PC-3 (cell line): ENCODE measurements at regions not wholly inside any gene's neighbourhood (a gene's known extent, or its start where the extent isn't known, plus 50 kb on each side); places are given as distances from the start of the nearest gene placed in this dataset.

Experiments used
- EZH2 ChIP-seq: fragments of 300-600 bp; sonication (generic); IDR thresholded peaks from one replicate; pipeline ENCODE4 v1.6.1; 2017; ENCODE audit warnings: antibody characterized with exemption, mild to moderate bottlenecking, low read length; ENCODE audit not compliant: unreplicated experiment
- EZH2phosphoT487 ChIP-seq: fragments of 300-600 bp; sonication (generic); IDR thresholded peaks from 2 replicates; pipeline ENCODE4 v1.6.1; 2018; ENCODE audit warnings: mild to moderate bottlenecking, antibody characterized with exemption, low read length, borderline replicate concordance
- TF ChIP-seq, protein P1 (sequence below): fragments of 300-600 bp; sonication (generic); conservative IDR thresholded peaks from 2 replicates; pipeline ENCODE4 v1.5.1; 2017; ENCODE audit warnings: antibody characterized with exemption, low read depth, mild to moderate bottlenecking, low read length

DNA sequence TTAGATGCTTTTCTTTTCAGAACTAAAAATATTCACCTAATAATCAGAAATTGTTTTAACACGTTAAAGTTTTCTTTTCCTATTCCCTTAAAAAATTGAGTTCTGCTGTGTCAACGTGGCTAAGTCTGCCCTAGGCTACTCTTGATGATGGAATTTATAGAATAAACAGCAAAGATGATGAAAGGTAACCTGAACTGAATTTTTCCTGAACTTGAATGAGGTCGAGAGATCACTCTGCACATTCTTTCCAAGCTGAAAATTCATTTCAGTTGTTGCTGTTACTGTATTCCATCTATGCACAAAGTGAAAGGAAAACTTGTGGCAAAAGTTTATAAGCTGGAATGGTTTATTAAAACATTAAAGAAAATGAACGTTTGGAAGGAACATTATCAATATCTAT is 245.9 kb upstream of the GIMD1 start:
- TF ChIP-seq, protein P1, sequence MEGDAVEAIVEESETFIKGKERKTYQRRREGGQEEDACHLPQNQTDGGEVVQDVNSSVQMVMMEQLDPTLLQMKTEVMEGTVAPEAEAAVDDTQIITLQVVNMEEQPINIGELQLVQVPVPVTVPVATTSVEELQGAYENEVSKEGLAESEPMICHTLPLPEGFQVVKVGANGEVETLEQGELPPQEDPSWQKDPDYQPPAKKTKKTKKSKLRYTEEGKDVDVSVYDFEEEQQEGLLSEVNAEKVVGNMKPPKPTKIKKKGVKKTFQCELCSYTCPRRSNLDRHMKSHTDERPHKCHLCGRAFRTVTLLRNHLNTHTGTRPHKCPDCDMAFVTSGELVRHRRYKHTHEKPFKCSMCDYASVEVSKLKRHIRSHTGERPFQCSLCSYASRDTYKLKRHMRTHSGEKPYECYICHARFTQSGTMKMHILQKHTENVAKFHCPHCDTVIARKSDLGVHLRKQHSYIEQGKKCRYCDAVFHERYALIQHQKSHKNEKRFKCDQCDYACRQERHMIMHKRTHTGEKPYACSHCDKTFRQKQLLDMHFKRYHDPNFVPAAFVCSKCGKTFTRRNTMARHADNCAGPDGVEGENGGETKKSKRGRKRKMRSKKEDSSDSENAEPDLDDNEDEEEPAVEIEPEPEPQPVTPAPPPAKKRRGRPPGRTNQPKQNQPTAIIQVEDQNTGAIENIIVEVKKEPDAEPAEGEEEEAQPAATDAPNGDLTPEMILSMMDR, result no peak
- TF ChIP-seq EZH2, result no peak
- TF ChIP-seq EZH2phosphoT487, result no peak
